ENCODE measurements at regions not wholly inside any gene's neighbourhood (a gene's known extent, or its start where the extent isn't known, plus 50 kb on each side); places are given as distances from the start of the nearest gene placed in this dataset.
"Not testable (repeated sequence)": the region's sequence is repeated elsewhere in the genome, so short reads cannot be mapped to it uniquely, and the experiment has no call there.

- TF ChIP-seq CTCF (IDR thresholded peaks at IDR 0.05 in 8 of 11, conservative IDR thresholded peaks at IDR 0.05 in 3 of 11); POLR2AphosphoS5 (IDR thresholded peaks at IDR 0.05): not testable (repeated sequence)
Observed at GRCh38 chr9:97099540-97099939, 60.6 kb upstream of the CTSV start.
